ENCODE measurements at regions not wholly inside any gene's neighbourhood (a gene's known extent, or its start where the extent isn't known, plus 50 kb on each side); places are given as distances from the start of the nearest gene placed in this dataset.
"Not testable (repeated sequence)": the region's sequence is repeated elsewhere in the genome, so short reads cannot be mapped to it uniquely, and the experiment has no call there.

DNA sequence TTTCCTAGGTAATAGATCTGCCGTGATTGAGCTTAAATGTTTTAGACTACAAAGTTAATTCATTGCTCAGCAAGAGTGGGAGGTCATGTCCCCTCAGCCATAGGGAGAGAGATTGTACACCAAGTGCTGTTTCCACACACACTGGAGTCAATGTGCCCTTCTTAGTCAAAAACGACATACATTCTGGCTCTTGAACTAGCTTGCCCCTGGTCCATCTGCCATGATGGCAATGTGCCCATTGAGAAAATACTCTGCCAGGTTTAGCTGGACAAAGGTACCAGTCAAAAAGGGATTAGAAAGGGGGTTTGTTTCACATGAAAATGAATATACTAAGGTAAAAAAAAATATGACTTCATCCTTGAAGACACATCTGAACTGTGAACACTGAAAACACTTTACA, 377.1 kb upstream of the ADGRL3 start:
- no peak for DNase-seq

DNA sequence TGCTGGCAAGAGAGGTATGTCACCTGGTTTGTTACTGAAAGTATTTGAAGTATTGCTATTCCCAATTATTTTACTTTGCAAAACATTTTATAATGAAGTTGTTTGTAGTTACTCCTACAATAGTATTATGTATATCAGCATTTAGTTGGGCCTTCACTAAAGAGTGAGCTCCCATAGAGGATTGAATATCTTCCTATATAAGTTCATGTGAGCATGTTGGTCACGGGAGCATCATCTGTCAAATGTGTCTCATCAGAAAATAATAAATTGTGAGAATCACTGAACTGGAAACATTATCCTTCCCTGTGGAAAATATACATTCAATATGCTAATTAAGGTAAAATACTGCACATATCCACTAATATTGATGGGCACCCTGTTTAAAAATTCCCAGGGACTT, 360.1 kb upstream of the ADGRL3 start:
- DNase-seq, result no peak

DNA sequence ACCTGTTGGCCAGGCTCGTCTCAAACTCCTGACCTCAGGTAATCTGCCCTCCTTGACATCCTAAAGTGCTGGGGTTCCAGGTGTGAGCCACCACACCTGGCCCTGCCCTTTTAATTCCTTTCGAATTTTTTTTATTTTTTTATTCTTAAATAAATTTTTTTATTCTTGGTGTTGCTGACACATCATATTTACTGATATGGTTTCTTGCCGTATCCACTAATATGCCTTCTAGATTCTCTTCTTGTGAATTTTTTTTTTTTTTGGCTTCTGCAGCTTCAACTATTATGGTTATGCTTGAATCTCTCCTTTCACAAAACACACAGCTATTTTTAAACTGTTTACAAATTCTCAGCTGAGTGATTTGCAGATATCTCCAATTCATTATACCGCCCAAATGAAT, 353.4 kb upstream of the ADGRL3 start:
- no peak for DNase-seq

DNA sequence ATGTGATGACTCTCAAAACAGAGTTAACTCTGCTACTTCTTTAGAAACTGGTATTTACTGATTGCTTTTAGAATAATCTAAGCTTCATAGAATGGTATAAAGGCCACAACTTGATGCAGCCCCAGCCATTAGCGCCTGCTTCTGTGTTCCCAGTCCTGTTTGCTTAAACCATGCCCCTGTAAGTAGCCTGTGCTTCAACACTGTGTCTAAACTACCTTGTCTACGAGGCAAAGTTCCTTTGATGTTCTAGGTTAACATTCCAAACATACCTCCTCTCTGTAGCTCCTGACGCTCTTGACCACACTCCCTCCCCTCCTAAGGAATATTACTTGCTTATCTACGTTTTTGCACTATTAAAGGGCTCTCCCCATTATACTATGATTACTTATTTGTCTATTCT, 352.5 kb upstream of the ADGRL3 start:
- DNase-seq, result no peak

DNA sequence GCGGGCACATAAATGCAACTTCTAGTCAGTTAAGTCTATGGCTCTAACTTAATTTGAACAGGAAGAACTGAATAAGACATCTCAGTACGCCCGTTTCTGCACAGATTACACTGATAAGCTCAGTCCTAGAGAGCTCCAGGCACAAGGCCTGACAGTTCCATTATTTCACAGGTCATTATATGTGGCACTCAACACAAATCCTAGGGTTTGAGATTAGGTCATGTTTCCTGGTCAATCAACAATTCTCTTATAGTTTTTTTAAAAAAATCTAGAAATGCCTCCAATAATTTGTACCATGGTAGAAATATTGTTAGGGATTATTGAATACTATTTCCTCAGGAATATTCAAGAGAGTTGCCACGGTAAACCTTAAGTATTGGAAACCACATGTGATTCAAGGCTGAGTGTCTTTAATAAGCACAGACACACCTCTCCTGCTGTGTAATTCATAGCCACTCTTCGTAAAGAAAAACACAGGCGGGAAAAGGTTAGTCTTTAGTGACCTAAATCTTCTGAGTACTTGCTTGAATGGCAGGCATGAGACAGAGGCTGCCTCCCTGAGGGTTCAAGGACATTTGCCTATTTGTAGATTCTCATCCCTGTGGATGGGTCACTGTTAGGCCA, 342.9 kb upstream of the ADGRL3 start:
- DNase-seq, result no peak

DNA sequence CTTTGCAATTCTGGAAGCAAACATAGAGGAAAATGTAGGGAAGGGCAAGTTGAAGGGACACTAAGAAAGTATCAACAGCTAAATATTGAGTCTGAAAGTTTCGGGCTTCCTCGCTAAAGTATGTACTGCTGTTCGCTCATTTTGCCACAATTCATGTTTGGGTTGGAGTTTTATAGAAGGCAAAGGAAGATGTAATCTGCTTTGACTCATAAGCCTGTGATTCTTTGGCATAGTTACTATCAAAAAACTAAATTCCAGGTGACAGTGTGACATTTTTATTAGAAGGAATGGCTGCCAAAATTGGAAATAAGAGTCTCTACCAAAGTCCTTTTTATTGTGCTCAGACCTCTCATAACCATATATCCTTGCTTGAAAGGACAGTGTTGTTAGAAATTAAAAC, 336.7 kb upstream of the ADGRL3 start:
- no peak for DNase-seq

DNA sequence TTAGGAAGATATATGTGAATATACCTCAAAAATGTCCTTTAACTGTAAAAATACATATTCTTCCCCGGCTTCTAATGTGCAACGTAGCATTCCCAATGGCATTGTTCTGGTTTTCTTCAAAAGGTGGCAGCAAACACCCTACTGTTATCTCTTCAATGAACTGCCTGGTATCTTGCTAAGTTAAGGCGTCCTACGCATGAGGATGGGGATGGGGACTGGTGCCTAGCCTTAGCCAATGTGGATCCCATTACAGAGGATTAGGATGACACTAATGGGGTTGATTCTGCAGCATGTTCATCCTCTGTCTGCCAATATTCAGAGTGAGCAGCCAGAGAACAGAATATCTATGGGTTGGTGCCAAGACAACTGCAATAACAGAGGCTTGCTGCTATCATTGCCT, 334.9 kb upstream of the ADGRL3 start:
- DNase-seq, result no peak

DNA sequence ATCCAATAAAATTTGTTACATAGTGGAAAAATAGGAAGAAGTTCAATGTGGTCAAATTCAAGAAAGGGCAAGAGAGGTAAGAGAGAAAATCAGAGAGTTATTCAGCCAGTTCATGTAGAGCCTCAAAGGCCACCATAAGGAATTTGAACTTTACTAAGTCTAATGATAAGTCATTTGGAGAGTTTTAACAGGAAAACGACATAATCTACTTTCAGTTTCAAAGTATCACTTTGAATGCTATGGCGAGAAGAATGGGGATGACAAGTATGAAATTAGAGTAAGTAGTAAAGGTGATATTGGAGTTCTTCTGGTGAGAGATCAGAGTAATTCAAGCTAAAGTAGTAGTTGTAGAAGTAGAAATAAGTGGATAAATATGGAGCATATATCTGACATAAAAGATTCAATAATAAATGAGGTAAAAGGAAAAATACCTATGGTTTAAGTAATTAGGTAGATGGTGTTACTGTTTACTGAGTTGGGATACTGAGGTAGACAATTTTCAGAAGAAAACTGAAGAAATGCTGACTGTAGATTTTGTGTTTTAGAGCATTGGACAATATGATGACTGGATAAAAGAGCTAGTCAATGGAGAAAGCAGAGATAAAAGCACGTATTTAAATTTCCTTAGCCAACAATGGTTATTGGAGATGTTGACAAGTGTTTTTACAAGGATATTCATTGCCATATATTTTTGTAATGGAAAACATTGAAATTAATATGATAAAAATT, 331.7 kb upstream of the ADGRL3 start:
- no peak for DNase-seq

DNA sequence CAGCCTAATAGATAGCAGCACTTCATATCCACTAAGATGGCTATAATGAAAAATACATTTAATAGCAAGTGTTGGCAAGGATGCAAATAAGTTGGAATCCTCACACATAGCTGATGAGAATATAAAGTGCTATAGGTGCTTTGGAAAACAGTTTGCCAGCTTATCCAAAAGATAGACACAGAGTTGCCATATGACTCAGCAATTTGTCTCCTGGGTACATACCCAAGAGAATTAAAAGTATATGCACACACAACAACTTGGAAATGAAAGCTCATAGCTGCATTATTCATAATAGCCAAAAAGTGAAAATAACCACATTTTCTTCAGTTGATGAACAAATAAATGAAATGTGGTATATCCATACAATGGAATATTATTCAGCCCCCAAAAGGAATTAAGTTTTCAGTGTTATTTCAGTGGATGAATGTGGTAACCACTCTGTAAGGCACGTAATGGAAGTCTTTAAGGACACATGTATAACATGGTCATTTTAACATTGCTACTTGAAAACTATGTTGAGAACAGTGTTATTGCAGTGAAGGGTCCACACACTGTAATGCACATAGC, 320.9 kb upstream of the ADGRL3 start:
- DNase-seq, result no peak

DNA sequence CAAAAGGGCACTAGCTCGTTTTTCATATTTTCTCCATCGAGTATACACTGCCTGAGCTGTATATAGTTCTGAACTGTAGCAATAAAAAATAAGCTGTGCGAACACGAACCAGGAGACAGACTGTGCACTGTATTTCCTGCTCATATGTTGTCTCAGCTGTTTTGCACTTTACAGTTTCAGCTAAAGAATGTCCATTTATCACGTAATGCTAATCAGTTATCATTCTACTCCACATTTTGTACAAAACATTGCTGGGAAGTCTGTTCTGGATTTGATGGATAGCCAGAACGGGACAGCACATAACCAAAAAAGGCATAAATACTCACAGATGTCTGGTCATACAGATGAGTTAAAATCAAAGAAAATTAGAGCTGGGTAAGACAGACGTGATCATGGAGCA, 315.5 kb upstream of the ADGRL3 start:
- DNase-seq, result no peak

DNA sequence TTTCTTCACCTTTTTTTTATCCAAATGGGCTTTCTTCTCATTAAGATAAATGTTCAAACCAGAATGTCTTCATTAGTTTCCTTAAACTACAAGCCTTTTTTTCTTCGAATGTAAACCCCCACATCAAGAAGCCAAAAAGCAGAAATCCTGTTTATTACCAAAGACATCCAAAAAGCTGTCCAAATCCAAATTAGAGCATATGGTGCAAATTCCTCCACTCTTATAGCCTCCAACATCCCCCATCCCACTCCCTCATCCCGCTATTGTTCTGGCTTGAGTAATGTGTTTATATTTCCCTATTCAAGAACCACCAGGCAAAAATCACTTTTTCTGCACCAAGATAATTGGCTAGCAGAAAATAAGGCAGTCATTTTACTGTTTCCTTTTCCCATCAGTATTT, 315.1 kb upstream of the ADGRL3 start:
- no peak for DNase-seq

DNA sequence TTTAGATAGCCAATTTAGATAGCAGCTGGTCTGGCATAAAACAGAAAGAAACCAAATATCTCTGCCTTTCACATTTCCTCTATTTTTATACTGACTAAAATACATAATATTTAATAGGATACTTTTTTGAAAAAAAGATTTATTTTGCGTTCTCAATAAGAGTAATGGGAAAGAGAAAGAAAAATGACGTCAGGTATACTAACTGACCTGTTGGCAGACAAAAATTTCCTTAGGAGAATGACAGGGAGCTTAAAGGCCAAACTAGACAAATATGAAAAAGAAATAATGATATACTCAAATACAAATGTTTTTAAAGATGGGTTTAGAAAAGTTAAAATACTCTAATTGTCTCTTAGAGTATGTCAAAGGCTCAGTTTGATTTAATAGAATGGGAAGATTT, 309.4 kb upstream of the ADGRL3 start:
- no peak for DNase-seq

DNA sequence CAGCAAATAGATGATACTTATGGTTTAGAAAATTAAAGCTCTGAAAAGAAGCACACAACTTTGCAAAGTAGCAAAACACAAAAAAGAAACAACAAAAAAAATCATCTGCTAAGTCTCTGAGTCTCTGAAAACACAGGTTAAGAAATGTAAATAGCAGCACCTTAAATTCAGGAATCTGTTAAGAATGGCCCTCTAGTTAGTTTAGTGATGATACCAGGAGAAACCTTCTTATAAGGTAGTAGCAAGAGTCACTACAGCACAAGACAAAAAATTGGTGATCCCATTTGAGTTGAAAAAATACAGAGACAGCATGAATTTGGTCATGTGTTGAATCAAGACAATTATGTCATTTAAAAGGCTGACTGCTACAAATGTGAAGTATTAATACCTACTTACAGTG, 308.2 kb upstream of the ADGRL3 start:
- DNase-seq, result no peak

DNA sequence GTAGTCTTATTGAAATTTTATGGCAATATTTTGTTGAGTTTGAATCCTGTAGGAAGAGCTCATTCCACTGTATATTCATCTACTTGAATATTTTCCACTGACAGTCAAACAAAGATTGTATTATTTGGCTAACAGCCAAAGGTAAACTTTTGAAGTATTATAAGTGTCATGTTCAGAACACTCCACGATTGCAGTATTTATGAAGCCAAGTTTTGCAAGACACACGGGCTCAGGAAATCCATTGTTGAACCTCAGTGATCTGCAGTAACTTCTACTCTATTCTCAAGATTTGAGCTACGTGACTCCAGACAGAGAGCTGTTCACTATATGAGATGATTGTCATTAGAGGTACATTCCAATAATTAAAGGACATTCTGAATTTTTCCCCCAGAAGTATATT, 302.7 kb upstream of the ADGRL3 start:
- DNase-seq, result no peak

DNA sequence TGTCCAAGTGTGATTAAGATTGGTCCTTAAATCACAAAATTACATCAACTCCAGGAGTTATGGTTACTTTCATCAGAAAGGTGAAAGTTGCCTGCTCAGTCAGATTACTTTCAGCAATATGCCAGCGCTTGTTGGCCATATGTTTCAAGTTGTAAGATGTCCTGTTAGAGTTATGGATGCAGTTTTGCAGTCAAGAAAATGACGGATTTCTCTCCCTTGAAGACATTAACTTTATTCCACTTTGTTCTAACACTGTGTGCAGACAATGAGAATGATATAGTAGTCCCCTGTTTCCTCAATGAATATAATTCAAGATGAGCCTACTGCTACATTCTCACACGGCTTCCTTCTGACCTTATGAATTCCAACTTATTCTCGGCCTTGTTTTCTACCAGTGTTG, 295.0 kb upstream of the ADGRL3 start:
- no peak for DNase-seq

DNA sequence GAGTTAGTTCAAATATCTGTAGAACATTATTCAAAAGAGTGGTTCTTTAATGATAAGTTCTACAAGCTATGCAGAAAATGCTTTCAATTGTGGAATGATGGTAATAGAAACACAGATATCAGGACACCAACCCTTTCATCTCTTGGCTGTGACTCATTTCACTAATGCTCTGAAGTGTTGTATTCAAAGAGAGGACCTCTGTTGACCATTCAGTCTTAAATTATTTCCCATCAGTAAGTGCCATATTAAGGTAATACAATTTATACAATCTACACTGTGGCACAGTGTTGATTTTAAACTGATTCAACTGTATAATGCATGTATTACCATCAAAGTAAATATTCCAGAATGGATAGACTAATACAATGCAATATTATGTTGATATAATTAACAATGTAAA, 289.0 kb upstream of the ADGRL3 start:
- no peak for DNase-seq

DNA sequence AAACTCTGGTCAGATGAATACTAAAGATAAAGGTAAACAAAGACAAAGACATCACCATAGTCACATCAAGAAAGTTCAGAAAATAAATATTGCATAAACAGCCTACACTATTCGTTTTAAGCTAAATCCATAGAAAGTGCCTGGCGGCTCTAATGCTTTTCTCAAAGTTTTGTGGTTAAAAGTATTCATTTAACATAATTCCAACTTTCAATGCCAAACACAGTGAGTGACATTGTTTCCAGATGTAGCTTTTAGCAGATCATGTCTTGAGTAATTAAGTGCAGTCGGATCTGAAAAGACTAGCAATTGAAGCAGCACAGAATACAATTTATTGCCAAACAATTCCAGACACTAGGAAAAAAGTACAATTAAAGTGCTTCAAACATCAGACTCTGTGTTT, 287.1 kb upstream of the ADGRL3 start:
- DNase-seq, result no peak

DNA sequence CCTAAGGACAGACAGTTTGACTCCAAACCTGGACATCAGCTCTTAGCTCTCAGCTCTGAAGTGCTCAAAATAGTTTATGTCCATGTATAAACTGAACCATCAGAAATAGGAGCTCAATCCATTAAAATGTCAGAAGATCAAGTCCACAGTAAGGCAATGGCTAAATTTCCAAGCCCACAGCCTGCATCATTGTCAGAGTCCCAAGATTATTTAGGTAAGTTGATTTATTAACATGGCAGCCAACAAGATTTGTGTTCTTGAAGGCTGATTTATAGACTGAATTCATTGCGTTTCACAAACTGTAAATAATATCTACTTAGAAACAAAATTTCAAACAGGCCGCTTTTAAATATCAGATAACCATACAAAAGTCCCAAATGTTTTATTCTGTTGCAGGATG, 286.5 kb upstream of the ADGRL3 start:
- no peak for DNase-seq

DNA sequence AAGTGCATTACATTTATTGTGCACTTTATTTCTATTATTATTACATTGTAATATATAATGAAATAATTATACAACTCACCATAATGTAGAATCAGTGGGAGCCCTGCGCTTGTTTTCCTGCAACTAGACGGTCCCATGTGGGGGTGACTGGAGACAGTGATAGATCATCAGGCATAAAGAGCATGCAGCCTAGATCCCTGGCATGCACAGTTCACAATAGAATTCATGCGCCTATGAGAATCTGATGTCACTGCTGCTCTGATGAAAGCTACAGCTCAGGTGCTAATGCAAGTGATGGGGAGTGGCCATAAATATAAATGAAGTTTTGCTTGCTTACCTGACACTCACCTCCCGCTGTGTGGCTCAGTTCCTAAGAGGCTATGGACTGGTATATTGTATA, 278.4 kb upstream of the ADGRL3 start:
- DNase-seq, result not testable (repeated sequence)

DNA sequence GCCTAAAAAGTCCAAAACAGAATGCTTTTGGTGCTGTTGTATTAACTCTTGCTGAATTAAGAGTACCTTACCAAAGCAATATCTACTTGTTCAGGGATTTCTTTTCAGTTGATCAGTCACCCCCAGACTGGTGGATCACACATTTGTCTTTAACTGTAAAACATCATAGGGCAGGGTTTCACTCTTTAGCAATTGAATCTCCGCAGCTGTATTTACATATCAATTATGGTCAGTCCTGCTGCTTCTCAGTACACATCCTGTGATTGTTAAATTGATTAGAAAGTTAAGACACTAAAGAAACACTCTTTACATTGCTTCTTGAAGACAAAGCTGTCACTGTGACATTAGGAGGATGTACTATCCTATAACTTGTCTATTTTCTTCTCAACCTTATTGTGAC, 277.1 kb upstream of the ADGRL3 start:
- no peak for DNase-seq

DNA sequence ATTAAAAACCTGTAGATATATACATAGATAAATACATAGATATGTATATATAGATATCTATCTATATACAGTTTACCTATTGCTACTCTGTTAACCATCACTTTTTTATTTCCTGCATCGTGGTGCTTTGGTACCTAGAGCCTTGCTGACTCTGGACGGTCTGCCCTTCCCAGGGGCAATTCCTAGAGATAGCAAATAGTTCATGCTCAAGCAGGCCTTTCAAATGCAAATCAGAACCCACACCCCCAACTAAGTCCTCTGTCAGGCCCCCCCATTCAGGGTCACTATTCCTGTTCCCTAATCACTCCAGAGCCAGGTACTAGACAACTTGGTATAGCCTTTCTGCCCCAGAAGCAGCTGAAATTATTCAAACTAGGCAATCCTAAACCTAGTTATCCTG, 273.5 kb upstream of the ADGRL3 start:
- DNase-seq, result no peak

DNA sequence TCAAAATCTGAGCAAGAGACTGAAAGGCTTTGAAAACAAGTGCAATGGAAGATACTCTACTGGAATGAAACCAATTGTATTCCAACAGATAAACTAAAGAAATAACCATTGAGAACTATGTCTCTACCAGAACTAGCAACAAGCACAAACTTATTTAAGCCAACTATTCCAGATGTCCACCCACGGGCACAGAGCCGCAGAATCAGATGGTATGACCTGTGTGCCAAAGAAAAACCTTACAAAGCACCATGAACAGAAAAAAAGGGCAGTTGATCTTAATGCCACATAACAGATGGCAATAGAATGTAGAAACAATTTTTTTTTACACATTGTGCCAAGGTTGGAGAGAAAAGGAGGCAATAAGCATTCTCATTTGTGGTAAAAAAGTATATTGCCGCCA, 269.3 kb upstream of the ADGRL3 start:
- no peak for DNase-seq

DNA sequence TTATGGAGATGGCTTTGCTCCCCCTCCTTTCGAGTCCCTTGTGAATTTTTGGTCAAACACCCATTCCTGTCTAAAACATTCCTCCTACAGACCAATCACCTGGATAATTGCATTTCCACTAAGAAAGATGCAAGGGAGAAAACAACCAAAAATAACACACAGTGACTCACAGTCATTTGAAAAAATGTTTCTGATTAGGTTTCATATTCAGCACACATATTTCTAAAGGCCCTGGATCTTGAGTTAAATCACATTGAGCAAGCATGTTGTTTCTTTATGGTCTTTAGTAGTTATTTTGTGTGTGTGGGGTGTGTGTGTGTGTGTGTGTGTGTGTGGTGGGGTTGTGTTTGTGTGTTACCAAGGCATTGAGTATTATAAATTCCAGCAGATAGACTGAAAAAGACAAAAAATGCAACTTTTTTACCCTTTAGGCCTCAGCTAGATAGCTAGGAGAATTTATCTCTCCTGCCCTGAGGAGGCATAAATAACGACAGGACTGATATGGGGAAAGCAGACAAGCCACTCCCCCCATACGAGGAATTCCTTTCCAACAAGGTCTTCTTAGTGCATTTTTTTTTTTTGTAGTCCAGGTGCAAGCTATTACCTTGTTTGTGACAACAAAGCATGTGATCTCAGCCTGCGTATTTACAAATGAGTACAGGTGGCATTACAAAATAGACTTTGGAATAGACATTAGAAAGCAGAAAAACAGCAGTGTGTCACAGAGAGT, 265.4 kb upstream of the ADGRL3 start:
- no peak for DNase-seq

DNA sequence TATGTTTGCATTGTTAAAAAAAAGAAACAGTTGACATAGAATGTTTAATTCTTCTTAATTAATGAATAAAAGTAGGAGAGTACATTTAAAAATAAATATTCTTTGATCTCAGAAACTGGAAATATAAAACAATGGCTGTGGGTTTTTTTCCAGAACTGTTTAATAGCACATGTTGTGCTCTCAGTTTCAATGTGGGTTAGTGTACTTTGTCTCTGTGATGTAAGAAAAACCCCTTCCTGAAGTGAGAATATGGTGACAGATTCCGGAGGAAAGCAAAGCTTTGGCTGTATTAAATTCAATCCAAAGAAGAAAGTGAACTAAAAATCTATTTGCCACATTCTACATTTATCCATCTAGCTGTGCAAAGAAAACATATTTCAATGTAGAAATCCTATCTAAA, 261.9 kb upstream of the ADGRL3 start:
- no peak for DNase-seq
